GM12865 (cell line): ENCODE measurements at regions not wholly inside any gene's neighbourhood (a gene's known extent, or its start where the extent isn't known, plus 50 kb on each side); places are given as distances from the start of the nearest gene placed in this dataset.

Experiments used
- DNase-seq: peaks from one replicate; pipeline ENCODE4 v3.0.0; 2010; ENCODE audit warnings: low read depth
- H3K4me3 ChIP-seq: 2 replicates; pipeline ENCODE4 v1.5.1; 2011; ENCODE audit warnings: mild to moderate bottlenecking, low read depth, low read length, control low read depth
- CTCF ChIP-seq: IDR thresholded peaks from 2 replicates; pipeline ENCODE4 v1.5.1; 2011; ENCODE audit warnings: low read length, control low read depth, low read depth, inconsistent platforms; ENCODE audit not compliant: insufficient read depth; ENCODE audit errors: missing control alignments

GRCh38 chr5:85868070-85868469, 749.7 kb upstream of the COX7C start:
- no peak overlapping the region for H3K4me3 ChIP-seq
- TF ChIP-seq CTCF, result no peak
- no peak for DNase-seq

GRCh38 chr5:85893996-85894395, 723.7 kb upstream of the COX7C start:
- H3K4me3 ChIP-seq, result no peak overlapping the region
- TF ChIP-seq CTCF, result no peak
- no peak for DNase-seq

DNA sequence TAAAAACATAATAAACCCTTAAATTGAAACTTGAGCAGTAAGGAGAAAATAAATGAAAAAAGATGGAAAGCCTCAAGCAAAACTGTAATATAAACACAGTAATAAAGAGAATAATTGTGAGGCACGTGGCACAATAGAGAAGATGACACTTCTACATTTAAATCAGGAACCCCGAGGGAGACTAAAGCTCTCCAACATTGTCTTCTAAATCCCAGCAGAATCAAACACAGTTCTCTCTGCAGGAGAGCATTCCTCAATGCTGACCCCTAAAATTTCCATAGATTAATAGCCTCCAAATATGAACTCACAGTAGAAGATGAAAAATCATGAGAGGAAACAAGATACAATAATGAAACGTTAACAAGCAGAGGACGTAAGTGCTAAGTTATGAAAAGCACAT, 721.2 kb upstream of the COX7C start:
- no peak for DNase-seq
- no peak for TF ChIP-seq CTCF
- H3K4me3 ChIP-seq, result no peak overlapping the region

- no peak for DNase-seq
- no peak overlapping the region for H3K4me3 ChIP-seq
- TF ChIP-seq CTCF, result no peak
Measured at GRCh38 chr5:85906460-85906859, 711.3 kb upstream of the COX7C start.

DNA sequence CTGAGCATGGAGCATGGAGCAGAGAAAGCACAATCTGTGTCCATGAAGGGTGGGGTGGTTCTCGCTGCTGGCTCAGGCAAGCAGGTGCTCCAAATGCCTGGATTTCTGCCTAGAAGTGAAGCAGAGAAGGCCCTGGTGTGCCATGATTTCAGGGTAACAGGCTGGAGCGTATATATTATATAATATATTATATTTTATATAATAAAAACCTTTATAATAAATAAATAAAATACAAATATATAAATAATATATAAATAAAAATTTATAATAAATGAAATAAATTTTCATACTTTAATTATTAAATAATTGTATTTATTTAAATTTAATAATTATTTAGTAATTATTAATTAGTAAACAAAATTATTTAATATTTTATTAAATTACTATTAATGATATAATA, 707.4 kb upstream of the COX7C start:
- no peak for DNase-seq
- no peak overlapping the region for H3K4me3 ChIP-seq
- no peak for TF ChIP-seq CTCF

- DNase-seq, result no peak
- no peak overlapping the region for H3K4me3 ChIP-seq
- no peak for TF ChIP-seq CTCF
Measured at GRCh38 chr5:85920984-85921383, 696.8 kb upstream of the COX7C start.

DNA sequence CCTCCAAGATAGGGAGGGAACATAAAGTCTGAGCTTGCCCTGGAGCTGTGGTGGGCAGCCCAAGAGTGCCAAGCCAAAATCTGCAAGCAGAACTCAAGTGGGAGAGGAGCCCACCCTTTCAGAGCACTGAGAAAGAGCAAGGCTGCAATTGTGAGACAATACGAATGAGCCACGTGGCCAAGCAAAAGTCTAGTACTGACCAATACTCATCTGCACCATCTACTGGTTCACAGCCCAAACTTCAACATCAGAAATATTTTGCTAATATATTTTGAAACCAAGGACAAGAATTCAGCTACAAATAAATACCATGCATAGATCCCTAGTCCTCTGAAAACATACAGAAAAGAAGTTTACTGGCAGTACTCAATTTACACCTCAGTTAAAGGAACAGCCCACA, 696.2 kb upstream of the COX7C start:
- no peak for DNase-seq
- H3K4me3 ChIP-seq, result no peak overlapping the region
- TF ChIP-seq CTCF, result no peak
